ENCODE measurements at regions not wholly inside any gene's neighbourhood (a gene's known extent, or its start where the extent isn't known, plus 50 kb on each side); places are given as distances from the start of the nearest gene placed in this dataset.

GRCh38 chr2:221100467-221101089 lies 471.5 kb downstream of the EPHA4 start:
- Histone ChIP-seq H3F3A (ENCODE audit: low read length, unreplicated experiment) (no peaks in the 10 kb centered on the region), H4K20me1 (ENCODE audit: low read length) (no peaks in the 10 kb centered on the region), H3K9ac (ENCODE audit: low read length) (no peak overlapping the region), H3K4me2 (ENCODE audit: low read length) (no peak overlapping the region), H3K27ac (ENCODE audit: low read length) (no peak overlapping the region), H3K79me2 (ENCODE audit: low read length) (no peaks in the 10 kb centered on the region), H3K4me3 (ENCODE audit: low read length) (no peak overlapping the region), H3K9me3 (ENCODE audit: low read length) (no peaks in the 10 kb centered on the region), H2AFZ (ENCODE audit: low read length) (no peak overlapping the region), H3K27me3 (ENCODE audit: low read length) (no peaks in the 10 kb centered on the region), H3K36me3 (ENCODE audit: low read depth, low read length) (no peaks in the 10 kb centered on the region), H3K4me1 (ENCODE audit: insufficient read depth, low read length) (peaks cover 19% of the 10 kb centered on the region), H3K9me2 (replicated peaks; ENCODE audit: low read length) (no peaks in the 10 kb centered on the region)
- no TSS peak for BruUV-seq (replicated peaks)
- intact Hi-C loops (cut with micrococcal nuclease), result loop anchor here (2.0 to 10.0 kb wide), 2 partner anchors 414 to 474 kb away; partner anchors contain the start of gene EPHA4
- peak; percentile 41 for DNase-seq
- ATAC-seq, result no peak
- TF ChIP-seq EZH2phosphoT487 (IDR thresholded peaks at IDR 0.05; ENCODE audit: borderline replicate concordance, low read length) (no peak), CTCF (conservative IDR thresholded peaks at IDR 0.05; ENCODE audit: low read depth, low read length) (peak; percentile 59; the same call in 1 of the 2 replicates), EZH2 (IDR thresholded peaks at IDR 0.05; ENCODE audit: low read length, unreplicated experiment) (no peak)
- CTCF ChIA-PET, result no interaction called here
- POLR2A ChIA-PET (ENCODE audit: unreplicated experiment), result no interaction called here

- ChIA-PET POLR2A (ENCODE audit: unreplicated experiment) (no interaction called here), CTCF (interaction anchor here (0.7 kb wide), 1 partner anchor 125 kb away, joined by 3 read pairs; no protein-coding TSS in a partner anchor)
- Histone ChIP-seq H4K20me1 (ENCODE audit: low read length) (no peaks in the 10 kb centered on the region), H3K27me3 (ENCODE audit: low read length) (0 out of 2 replicates have a peak, but pooled peaks cover under 1% of the 10 kb centered on the region), H3K9me2 (replicated peaks; ENCODE audit: low read length) (no peaks in the 10 kb centered on the region), H2AFZ (ENCODE audit: low read length) (no peak overlapping the region), H3K79me2 (ENCODE audit: low read length) (no peaks in the 10 kb centered on the region), H3K9me3 (ENCODE audit: low read length) (no peaks in the 10 kb centered on the region), H3K4me2 (ENCODE audit: low read length) (no peak overlapping the region), H3K4me1 (ENCODE audit: insufficient read depth, low read length) (peaks cover 2% of the 10 kb centered on the region; the same call in 1 of the 2 replicates), H3F3A (ENCODE audit: low read length, unreplicated experiment) (no peaks in the 10 kb centered on the region), H3K4me3 (ENCODE audit: low read length) (no peak overlapping the region), H3K27ac (ENCODE audit: low read length) (no peak overlapping the region), H3K9ac (ENCODE audit: low read length) (no peak overlapping the region), H3K36me3 (ENCODE audit: low read depth, low read length) (no peaks in the 10 kb centered on the region)
- intact Hi-C loops (cut with micrococcal nuclease), result loop anchor here (10.0 kb wide), 1 partner anchor 472 kb away; the partner anchor contains the start of gene EPHA4
- no peak for TF ChIP-seq EZH2 (IDR thresholded peaks at IDR 0.05; ENCODE audit: low read length, unreplicated experiment)
- DNase-seq (no peak), ATAC-seq (no peak)
- no TSS peak for BruUV-seq (replicated peaks)
Measured at GRCh38 chr2:221102896-221103688, 469.0 kb downstream of the EPHA4 start.

GRCh38 chr2:221103930-221104329 lies 468.2 kb downstream of the EPHA4 start:
- DNase-seq, result no peak
- TF ChIP-seq EZH2 (IDR thresholded peaks at IDR 0.05; ENCODE audit: low read length, unreplicated experiment), result no peak
- TF ChIP-seq EZH2phosphoT487 (IDR thresholded peaks at IDR 0.05; ENCODE audit: borderline replicate concordance, low read length), result no peak
- no peak for TF ChIP-seq CTCF (conservative IDR thresholded peaks at IDR 0.05; ENCODE audit: low read depth, low read length)
- CTCF ChIA-PET, result interaction anchor here (0.7 kb wide), 1 partner anchor 126 kb away, joined by 3 read pairs; no protein-coding TSS in a partner anchor
- peaks cover 9% of the 10 kb centered on the region; the same call in 1 of the 2 replicates for H3K27me3 ChIP-seq (ENCODE audit: low read length)
- intact Hi-C loops (cut with micrococcal nuclease), result loop anchor here (10.0 kb wide), 1 partner anchor 471 kb away; the partner anchor contains the start of gene EPHA4
- no peak overlapping the region for H2AFZ ChIP-seq (ENCODE audit: low read length)
- BruUV-seq (replicated peaks), result no TSS peak
- H3F3A ChIP-seq (ENCODE audit: low read length, unreplicated experiment), result no peaks in the 10 kb centered on the region
- POLR2A ChIA-PET (ENCODE audit: unreplicated experiment), result no interaction called here
- no peak overlapping the region for H3K4me2 ChIP-seq (ENCODE audit: low read length)
- no peaks in the 10 kb centered on the region for H4K20me1 ChIP-seq (ENCODE audit: low read length)
- no peaks in the 10 kb centered on the region for H3K4me1 ChIP-seq (ENCODE audit: insufficient read depth, low read length)
- H3K9me3 ChIP-seq (ENCODE audit: low read length), result no peaks in the 10 kb centered on the region
- H3K9ac ChIP-seq (ENCODE audit: low read length), result no peak overlapping the region
- ATAC-seq, result no peak
- no peak overlapping the region for H3K4me3 ChIP-seq (ENCODE audit: low read length)
- H3K27ac ChIP-seq (ENCODE audit: low read length), result no peak overlapping the region
- no peaks in the 10 kb centered on the region for H3K36me3 ChIP-seq (ENCODE audit: low read depth, low read length)
- H3K9me2 ChIP-seq (replicated peaks; ENCODE audit: low read length), result no peaks in the 10 kb centered on the region
- H3K79me2 ChIP-seq (ENCODE audit: low read length), result no peaks in the 10 kb centered on the region
